CD4-positive, alpha-beta T cell treated with Interleukin-4 for 1 hour (primary cell): ENCODE measurements at regions not wholly inside any gene's neighbourhood (a gene's known extent, or its start where the extent isn't known, plus 50 kb on each side); places are given as distances from the start of the nearest gene placed in this dataset.
"Not testable (repeated sequence)": the region's sequence is repeated elsewhere in the genome, so short reads cannot be mapped to it uniquely, and the experiment has no call there.

Source experiments
- DNase-seq, 2 donors: peaks; one replicate each; pipeline ENCODE4 v3.0.0-alpha.2; 2020 to 2022

DNA sequence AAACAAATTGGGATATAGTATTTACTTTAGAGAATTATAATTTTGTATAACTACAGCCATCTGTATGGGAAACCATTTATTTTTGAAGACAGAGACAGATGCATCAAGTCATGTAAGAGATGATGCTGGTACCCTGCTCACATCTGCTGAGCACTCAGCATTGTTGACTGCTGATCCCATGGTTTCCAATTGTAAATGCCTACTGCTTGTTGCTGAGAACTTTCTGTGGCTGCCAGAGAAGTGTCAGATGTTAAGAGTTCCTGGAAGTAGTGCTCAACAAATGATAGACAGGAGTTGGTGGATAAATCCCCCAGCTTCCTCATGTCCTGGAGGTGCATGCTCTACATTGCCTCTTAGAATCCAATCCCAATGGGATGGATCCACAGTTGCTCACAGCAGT, 167.1 kb downstream of the OXSM start:
- no peak for DNase-seq

- DNase-seq: no peak
Measured at GRCh38 chr3:25960776-25961175, 170.9 kb downstream of the OXSM start.

DNA sequence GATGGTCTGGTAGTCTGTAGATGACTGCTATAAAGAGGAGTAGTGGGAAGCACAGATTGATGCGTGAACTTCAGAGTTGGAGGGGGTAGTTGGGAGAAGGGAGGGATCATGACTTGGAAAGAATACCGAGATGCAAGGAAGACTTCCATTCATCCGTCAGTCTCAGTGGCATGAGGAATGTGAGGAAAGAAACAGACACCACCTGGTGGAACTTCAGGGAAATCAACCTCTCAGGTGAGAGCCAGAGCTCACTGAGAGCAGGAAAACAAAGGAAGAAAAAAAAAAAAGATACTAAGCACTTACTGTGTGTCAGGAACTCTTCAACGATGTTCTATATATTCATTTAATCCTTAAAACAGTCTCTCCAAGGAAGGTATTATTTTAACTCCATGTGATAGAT, 172.4 kb downstream of the OXSM start:
- no peak for DNase-seq

- DNase-seq: no peak
Measured at GRCh38 chr3:25964141-25964540, 174.3 kb downstream of the OXSM start.

DNA sequence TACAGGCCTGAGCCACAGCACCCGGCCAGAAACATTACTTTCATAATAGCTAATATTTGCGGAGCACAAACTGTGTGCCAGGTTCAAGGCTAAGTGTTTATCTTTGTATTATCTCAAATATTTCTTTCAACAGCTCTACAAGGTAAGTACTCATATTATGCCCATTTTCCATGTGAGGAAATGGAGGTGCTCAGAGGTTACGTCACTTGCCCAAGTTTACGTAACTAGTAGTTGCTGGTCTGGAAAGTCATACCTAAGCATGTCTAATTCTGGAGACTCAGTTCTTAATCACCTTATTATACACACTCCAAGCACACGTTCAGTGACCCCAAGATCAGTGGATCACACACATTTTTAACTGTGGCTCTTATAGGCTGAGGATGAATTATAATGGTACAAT, 177.5 kb downstream of the OXSM start:
- no peak for DNase-seq

DNA sequence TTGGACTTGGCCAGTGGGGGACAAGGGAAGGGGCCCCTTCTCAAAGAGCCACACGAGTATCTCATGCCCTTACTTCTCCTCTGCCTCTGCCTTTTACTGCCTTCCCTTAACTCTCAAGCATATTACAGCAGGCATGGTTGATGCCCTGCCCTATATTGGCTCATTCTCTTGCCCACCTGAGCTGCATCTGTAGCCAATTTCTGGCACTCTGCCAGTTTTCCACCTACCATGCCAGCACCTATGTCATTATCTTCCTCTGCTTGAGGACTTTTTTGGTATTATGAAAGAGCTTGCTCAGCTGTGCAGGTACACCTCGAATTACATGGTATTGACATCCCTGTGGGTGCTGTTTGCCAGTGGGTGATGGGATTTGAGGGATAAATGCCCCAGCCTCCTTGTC, 181.8 kb downstream of the OXSM start:
- no peak for DNase-seq

DNA sequence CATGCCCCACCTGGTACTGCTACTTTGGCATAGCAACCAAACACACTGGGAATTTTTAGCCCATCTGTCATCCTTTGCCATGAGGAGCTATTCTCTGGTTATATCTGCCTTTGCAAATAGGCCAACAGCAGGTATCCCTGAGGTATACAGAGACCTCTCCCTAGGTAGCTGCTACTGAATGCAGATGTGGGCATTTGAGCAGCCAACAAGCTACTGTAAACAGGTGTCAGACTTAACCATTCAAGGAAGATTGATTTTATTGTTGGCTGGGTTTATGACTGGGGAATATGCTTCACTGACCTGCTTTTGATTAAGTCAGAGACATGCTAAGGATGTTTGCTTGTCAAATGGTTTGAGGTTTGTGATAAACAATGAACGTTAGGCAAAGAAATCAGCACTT, 183.2 kb downstream of the OXSM start:
- no peak for DNase-seq

DNA sequence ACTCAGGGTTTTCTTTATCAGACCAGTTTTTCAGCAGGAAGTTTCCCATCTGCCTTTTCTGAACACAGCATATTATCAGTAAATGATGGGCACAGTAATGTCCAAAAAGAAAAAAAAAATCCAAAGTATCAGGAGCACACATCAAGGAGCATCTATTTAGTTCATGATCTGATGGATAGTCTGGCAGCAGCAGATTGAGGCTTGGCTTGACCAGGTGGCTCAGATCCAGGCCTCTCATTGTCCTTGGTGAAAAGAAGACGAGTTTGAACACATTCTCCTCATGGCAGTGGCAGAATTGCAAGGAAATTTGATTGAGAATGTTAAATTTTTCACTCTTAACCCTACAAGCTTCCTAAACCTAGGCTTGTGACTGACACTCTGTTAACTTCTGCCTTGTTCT, 192.9 kb downstream of the OXSM start:
- no peak for DNase-seq

- no peak for DNase-seq
Measured at GRCh38 chr3:25985621-25986020, 195.7 kb downstream of the OXSM start.

DNA sequence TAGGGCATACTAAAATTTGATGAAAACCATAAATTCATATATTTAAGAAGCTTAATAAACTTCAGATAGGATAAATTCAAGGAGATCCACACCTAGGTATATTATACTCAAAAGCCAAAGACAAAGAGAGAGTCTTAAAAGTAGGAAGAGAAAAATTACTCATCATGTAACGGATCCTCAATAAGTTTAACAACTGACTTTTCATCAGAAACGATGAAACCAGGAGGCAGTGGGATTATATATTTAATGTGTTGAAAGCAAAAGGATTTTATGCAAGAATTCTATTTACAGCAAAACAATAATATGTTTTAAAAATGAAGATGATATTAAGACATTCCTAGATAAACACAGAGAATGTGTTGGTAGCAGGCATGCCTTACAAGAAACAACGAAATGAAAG, 202.7 kb downstream of the OXSM start:
- no peak for DNase-seq

GRCh38 chr3:26004172-26004571, 214.3 kb downstream of the OXSM start:
- DNase-seq: no peak

GRCh38 chr3:26011276-26011675, 221.4 kb downstream of the OXSM start:
- DNase-seq: no peak

GRCh38 chr3:26012241-26012745, 222.4 kb downstream of the OXSM start:
- DNase-seq: no peak

GRCh38 chr3:26015752-26016151, 225.9 kb downstream of the OXSM start:
- DNase-seq: no peak

- no peak for DNase-seq
Measured at GRCh38 chr3:26018889-26019288, 229.0 kb downstream of the OXSM start.

- not testable (repeated sequence) for DNase-seq
Measured at GRCh38 chr3:26024206-26024605, 234.3 kb downstream of the OXSM start.

DNA sequence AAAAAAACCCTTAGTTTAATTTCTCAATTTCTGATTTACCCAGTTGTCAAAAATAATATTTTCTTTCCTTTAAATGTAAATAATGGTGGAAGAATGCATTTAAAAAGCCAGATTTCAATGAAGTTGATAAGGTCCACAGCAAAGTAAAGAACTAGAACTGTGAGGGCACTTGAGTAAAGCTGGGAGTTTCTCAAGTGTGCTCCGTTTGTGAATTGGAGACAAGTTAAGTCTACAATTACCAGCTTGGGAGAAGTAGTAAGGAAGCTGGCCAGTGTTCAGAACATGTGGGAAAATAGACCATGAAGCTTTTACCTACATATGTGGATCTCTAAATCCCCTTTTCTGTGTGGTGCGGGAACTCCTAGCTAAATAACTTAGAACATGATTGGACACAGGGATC, 239.4 kb downstream of the OXSM start:
- DNase-seq: no peak

- not testable (repeated sequence) for DNase-seq
Measured at GRCh38 chr3:26042126-26042525, 252.2 kb downstream of the OXSM start.

- DNase-seq: no peak
Measured at GRCh38 chr3:26049951-26050350, 260.1 kb downstream of the OXSM start.

DNA sequence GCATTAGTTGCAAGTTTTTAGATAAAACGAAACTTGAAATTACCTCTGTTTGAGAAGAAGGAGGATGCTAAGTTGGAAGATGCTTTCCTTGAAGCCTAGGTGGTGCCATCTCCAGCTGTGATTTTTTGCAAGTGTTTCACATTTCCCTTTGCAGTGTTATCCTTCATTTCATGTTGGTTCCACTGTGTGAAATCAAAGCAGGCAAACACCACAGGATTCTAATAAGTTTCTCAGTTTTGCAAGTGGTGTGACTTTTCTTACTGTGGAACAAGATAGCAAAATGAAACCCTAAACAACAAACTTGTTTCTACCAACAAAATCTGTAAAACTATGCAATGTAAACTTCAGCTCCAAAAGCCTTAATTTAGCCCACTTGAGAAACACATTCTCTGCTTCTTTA, 260.9 kb downstream of the OXSM start:
- DNase-seq: no peak

DNA sequence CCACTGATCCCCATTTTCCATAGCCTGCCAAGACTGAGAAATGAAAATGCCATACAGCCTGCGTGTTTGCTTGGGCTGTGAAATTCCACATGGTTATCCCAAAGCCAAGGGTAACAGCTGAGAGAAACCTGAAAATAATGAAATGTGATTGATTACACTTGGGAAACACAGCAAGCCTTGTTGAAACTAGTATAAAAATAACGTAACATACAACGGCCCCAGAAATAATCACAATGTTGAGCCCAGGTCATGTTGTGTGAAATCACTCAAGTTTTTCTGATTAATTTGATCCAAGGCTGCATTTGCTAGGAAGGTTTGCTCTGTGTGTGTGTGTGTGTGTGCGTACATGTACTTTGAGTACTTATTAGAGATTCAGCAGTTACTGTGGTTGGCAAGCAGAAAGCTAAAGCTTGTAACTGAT, 269.0 kb downstream of the OXSM start:
- DNase-seq: no peak

DNA sequence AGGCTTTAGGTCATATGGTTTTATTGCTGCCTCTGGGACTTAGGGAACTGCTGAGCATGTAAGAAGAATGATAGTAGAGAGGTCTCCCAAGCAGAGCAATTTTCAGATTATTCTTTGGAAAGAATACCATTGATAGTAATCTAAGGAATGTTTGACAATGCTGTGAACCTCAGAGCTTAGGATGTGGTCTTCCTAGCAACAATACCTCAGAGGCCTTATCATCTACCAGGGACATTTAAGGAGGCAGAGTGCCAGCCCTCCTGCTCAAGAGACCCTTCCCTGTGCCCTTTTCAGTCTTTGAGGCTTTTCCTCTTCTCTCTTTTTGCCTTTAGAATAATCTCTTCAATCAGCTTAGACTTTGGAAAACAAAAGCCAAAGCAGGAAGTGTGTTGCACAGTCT, 272.1 kb downstream of the OXSM start:
- no peak for DNase-seq

DNA sequence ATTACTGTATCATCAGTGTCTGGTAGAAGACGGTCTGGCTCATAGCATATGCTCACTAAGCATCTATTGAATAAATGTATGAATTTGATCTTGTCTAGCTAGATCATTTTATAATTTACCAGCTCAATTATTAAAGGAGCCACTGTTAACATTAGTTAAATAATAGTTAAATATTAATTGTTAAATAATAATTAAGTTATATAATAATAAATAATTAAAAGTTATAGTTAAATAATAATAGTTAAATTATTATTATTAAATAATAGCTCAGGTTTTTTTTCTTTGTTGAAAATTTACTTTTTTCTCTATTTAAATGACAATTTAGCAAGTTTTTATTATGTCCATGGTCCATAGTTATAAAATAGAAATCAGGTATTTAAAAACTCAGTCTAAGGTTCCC, 274.4 kb downstream of the OXSM start:
- no peak for DNase-seq

- no peak for DNase-seq
Measured at GRCh38 chr3:26068890-26069289, 279.0 kb downstream of the OXSM start.

DNA sequence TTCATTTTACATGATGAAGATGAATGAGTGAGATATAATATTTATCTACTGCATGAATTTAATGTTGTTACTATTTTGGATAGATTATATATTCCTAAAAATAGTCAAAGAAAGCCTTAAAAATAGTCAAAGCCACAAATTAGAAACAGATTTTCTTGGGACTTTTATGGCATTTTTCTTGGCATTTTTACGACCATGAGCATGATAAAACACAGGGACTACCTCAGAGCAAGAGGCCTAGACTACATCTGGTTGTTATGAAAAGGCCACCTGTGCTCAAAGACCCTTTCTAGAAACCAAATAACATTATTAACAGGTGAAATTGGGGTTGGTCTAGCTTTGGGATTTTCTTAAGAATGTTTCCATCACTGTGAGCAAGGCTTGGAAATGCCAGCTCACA, 281.0 kb downstream of the OXSM start:
- DNase-seq: no peak

GRCh38 chr3:26074080-26074479, 284.2 kb downstream of the OXSM start:
- no peak for DNase-seq
